Activated CD4-positive, alpha-beta T cell treated with anti-CD3 and anti-CD28 coated beads, Interleukin-2, amount 10 ng/mL, durations not matched to agents 7 days and 5 days (primary cell): ENCODE measurements at regions not wholly inside any gene's neighbourhood (a gene's known extent, or its start where the extent isn't known, plus 50 kb on each side); places are given as distances from the start of the nearest gene placed in this dataset.
A peak's percentile ranks its signal among the peaks of the same experiment; 100 is the strongest.
"Not testable (repeated sequence)": the region's sequence is repeated elsewhere in the genome, so short reads cannot be mapped to it uniquely, and the experiment has no call there.

Source experiments
- CTCF ChIA-PET: fragments of 350-600 bp; sonication (Branson Sonifier 250); formaldehyde crosslinking; loops from one replicate; lab custom pipeline; 2021; ENCODE audit warnings: antibody characterized with exemption; lab: Charles Lee
- POLR2A ChIA-PET: fragments of 350-600 bp; sonication (Branson Sonifier 250); formaldehyde crosslinking; loops from one replicate; lab custom pipeline; 2021; ENCODE audit warnings: antibody characterized with exemption; lab: Charles Lee
- DNase-seq: peaks from one replicate; pipeline ENCODE4 v3.0.0-alpha.2; 2020
- H3K27ac Mint-ChIP-seq: one replicate; pipeline ENCODE4 v1.8.0; 2021; ENCODE audit warnings: mild to moderate bottlenecking, moderate library complexity, mixed read lengths
- H3K27me3 Mint-ChIP-seq: one replicate; pipeline ENCODE4 v1.8.0; 2021; ENCODE audit warnings: mixed read lengths
- H3K36me3 Mint-ChIP-seq: one replicate; pipeline ENCODE4 v1.8.0; 2021; ENCODE audit warnings: low read depth, mixed read lengths
- H3K4me1 Mint-ChIP-seq: one replicate; pipeline ENCODE4 v1.8.0; 2021; ENCODE audit warnings: mixed read lengths
- H3K4me3 Mint-ChIP-seq: one replicate; pipeline ENCODE4 v1.8.0; 2021; ENCODE audit warnings: mild to moderate bottlenecking, moderate library complexity, mixed read lengths
- H3K9me3 Mint-ChIP-seq: one replicate; pipeline ENCODE4 v1.8.0; 2021; ENCODE audit warnings: mixed read lengths

- CTCF ChIA-PET, result no interaction called here
Observed at GRCh38 chr4:85114526-85114925, 148.0 kb upstream of the WDFY3 start.

GRCh38 chr4:85116008-85116407, 149.5 kb upstream of the WDFY3 start:
- POLR2A ChIA-PET, result no interaction called here
- H3K36me3 Mint-ChIP-seq, result no peaks in the 10 kb centered on the region
- no peaks in the 10 kb centered on the region for H3K27me3 Mint-ChIP-seq
- H3K27ac Mint-ChIP-seq, result no peak overlapping the region
- H3K4me3 Mint-ChIP-seq, result no peak overlapping the region
- no peak for DNase-seq
- H3K4me1 Mint-ChIP-seq, result no peaks in the 10 kb centered on the region
- CTCF ChIA-PET, result no interaction called here
- H3K9me3 Mint-ChIP-seq, result peaks cover 2% of the 10 kb centered on the region

More at GRCh38 chr4:85114526-85114925, 148.0 kb upstream of the WDFY3 start:
- peaks cover 2% of the 10 kb centered on the region for H3K9me3 Mint-ChIP-seq
- POLR2A ChIA-PET, result no interaction called here
- H3K4me1 Mint-ChIP-seq, result no peaks in the 10 kb centered on the region
- H3K27me3 Mint-ChIP-seq, result no peaks in the 10 kb centered on the region
- H3K36me3 Mint-ChIP-seq, result no peaks in the 10 kb centered on the region
- no peak for DNase-seq
- no peak overlapping the region for H3K4me3 Mint-ChIP-seq
- H3K27ac Mint-ChIP-seq, result no peak overlapping the region

- H3K4me1 Mint-ChIP-seq, result no peaks in the 10 kb centered on the region
- no peak overlapping the region for H3K4me3 Mint-ChIP-seq
- no peaks in the 10 kb centered on the region for H3K27me3 Mint-ChIP-seq
- H3K9me3 Mint-ChIP-seq, result peaks cover 3% of the 10 kb centered on the region
- CTCF ChIA-PET, result no interaction called here
- DNase-seq, result no peak
- POLR2A ChIA-PET, result no interaction called here
- no peak overlapping the region for H3K27ac Mint-ChIP-seq
- no peaks in the 10 kb centered on the region for H3K36me3 Mint-ChIP-seq
Observed at GRCh38 chr4:85125688-85126087, 159.2 kb upstream of the WDFY3 start.

DNA sequence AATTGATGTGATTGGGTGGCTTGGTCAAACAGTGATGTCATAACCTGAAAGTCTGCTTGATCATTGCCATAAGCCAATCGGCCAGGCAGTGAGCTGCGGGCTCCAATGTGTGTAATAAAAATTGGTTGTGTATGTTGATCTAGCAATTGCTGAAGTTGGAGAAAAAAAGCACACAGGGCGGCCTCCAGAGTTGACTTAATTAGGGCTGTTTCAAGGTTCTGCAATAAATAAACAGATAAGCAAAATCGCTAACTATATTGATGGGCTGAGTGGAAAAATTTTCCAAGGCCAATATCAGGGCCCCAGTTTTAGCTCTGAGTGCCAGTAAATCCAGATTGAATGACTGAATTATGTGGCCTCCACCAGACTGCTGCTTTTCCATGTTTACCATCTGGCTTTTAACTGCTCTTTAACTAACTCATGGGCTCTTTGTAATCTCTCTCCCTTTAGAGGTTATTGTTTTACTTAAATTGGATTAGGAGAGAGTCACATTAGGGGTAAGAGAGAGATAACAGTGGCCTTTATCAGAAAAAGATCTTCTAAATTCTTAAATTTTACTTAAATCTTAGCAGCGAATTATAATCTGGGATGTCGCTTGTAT, 160.6 kb upstream of the WDFY3 start:
- H3K4me3 Mint-ChIP-seq, result no peak overlapping the region
- POLR2A ChIA-PET, result no interaction called here
- CTCF ChIA-PET, result no interaction called here
- peaks cover 6% of the 10 kb centered on the region for H3K9me3 Mint-ChIP-seq
- H3K36me3 Mint-ChIP-seq, result no peaks in the 10 kb centered on the region
- no peaks in the 10 kb centered on the region for H3K27me3 Mint-ChIP-seq
- H3K4me1 Mint-ChIP-seq, result no peaks in the 10 kb centered on the region
- DNase-seq, result no peak
- no peak overlapping the region for H3K27ac Mint-ChIP-seq

DNA sequence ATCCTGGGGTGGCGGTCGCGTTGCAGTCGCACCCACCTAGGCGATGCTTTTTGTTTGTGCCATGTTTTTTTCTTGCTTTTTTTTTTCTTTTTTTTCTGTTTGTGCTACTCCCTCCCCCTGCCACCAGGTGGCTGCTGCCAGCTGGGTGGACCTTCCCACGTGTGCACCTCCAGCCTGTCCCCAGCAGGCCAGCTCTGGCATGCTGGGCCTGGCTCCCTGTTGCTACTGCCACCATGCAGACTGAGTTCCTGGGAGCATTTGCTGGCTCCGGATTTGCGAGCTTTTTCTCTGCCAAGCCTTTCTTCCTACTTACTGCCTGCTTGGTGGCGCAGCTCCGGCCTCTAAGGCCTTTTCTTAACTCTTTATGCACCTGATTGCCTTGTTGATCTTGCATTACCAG, 161.2 kb upstream of the WDFY3 start:
- Mint-ChIP-seq H3K9me3 (peaks cover 6% of the 10 kb centered on the region), H3K4me1 (no peaks in the 10 kb centered on the region), H3K27me3 (no peaks in the 10 kb centered on the region), H3K4me3 (no peak overlapping the region), H3K36me3 (no peaks in the 10 kb centered on the region), H3K27ac (no peak overlapping the region)
- CTCF ChIA-PET, result no interaction called here
- POLR2A ChIA-PET, result no interaction called here
- DNase-seq, result no peak

GRCh38 chr4:85128246-85129204, 162.0 kb upstream of the WDFY3 start:
- Mint-ChIP-seq H3K9me3 (peaks cover 6% of the 10 kb centered on the region), H3K4me1 (no peaks in the 10 kb centered on the region), H3K4me3 (no peak overlapping the region), H3K27me3 (no peaks in the 10 kb centered on the region), H3K36me3 (no peaks in the 10 kb centered on the region), H3K27ac (no peak overlapping the region)
- no peak for DNase-seq
- ChIA-PET POLR2A (no interaction called here), CTCF (no interaction called here)

DNA sequence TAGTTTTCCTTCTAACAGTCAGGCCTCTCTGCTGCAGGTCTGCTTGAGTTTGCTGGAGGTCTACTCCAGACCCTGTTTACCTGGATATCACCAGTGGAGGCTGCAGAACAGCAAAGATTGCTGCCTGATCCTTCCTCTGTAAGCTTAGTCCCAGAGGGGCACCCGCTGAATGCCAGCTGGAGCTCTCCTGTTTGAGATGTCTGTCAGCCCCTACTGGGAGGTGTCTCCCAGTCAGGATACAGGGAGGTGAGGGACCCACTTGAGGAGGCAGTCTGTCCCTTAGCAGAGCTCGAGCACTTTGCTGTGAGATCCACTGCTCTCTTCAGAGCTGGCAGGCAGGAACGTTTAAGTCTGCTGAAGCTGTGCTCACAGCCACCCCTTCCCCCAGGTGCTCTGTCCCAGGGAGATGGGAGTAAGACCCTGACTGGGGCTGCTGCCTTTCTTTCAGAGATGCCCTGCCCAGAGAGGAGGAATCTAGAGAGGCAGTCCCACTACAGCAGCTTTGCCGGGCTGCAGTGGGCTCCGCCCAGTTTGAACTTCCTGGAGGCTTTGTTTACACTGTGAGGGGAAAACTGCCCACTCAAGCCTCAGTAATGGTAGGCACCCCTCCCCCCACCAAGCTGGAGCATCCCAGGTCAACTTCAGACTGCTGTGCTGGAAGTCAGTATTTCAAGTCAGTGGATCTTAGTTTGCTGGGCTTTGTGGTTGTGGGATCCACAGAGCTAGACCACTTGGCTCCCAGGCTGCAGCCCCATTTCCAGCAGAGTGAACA, 163.1 kb upstream of the WDFY3 start:
- POLR2A ChIA-PET, result interaction anchor here (0.6 kb wide), 1 partner anchor 166 kb away, joined by 4 read pairs; no protein-coding TSS in a partner anchor
- H3K27ac Mint-ChIP-seq, H3K9me3 Mint-ChIP-seq, CTCF ChIA-PET, H3K36me3 Mint-ChIP-seq, H3K27me3 Mint-ChIP-seq, H3K4me3 Mint-ChIP-seq, H3K4me1 Mint-ChIP-seq, DNase-seq: not testable (repeated sequence)

- peaks cover 6% of the 10 kb centered on the region for H3K9me3 Mint-ChIP-seq
- POLR2A ChIA-PET, result no interaction called here
- DNase-seq, result no peak
- no peaks in the 10 kb centered on the region for H3K36me3 Mint-ChIP-seq
- no peaks in the 10 kb centered on the region for H3K27me3 Mint-ChIP-seq
- no peaks in the 10 kb centered on the region for H3K4me1 Mint-ChIP-seq
- H3K4me3 Mint-ChIP-seq, result no peak overlapping the region
- no peak overlapping the region for H3K27ac Mint-ChIP-seq
- CTCF ChIA-PET, result no interaction called here
Observed at GRCh38 chr4:85132117-85132516, 165.6 kb upstream of the WDFY3 start.

- Mint-ChIP-seq H3K9me3 (peaks cover 6% of the 10 kb centered on the region), H3K36me3 (no peaks in the 10 kb centered on the region), H3K4me3 (no peak overlapping the region), H3K27me3 (no peaks in the 10 kb centered on the region), H3K27ac (no peak overlapping the region), H3K4me1 (no peaks in the 10 kb centered on the region)
- no peak for DNase-seq
- CTCF ChIA-PET, result no interaction called here
- POLR2A ChIA-PET, result no interaction called here
Observed at GRCh38 chr4:85132570-85132969, 166.1 kb upstream of the WDFY3 start.

DNA sequence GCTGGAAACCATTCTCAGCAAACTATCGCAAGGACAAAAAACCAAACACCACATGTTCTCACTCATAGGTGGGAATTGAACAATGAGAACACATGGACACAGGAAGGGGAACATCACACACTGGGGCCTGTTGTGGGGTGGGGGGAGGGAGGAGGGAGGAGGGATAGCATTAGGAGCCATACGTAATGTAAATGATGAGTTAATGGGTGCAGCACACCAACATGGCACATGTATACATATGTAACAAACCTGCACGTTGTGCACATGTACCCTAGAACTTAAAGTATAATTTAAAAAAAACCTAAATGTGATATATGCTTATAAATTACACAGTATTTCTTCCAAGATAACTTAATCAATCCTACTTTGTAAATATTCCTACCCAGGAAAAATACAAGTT, 173.3 kb upstream of the WDFY3 start:
- POLR2A ChIA-PET, H3K27ac Mint-ChIP-seq, CTCF ChIA-PET, H3K4me1 Mint-ChIP-seq, DNase-seq, H3K9me3 Mint-ChIP-seq, H3K27me3 Mint-ChIP-seq, H3K36me3 Mint-ChIP-seq, H3K4me3 Mint-ChIP-seq: not testable (repeated sequence)

GRCh38 chr4:85142451-85142850, 176.0 kb upstream of the WDFY3 start:
- CTCF ChIA-PET, result no interaction called here
- no peaks in the 10 kb centered on the region for H3K36me3 Mint-ChIP-seq
- no peak overlapping the region for H3K4me3 Mint-ChIP-seq
- H3K4me1 Mint-ChIP-seq, result no peaks in the 10 kb centered on the region
- DNase-seq, result no peak
- no peak overlapping the region for H3K27ac Mint-ChIP-seq
- POLR2A ChIA-PET, result no interaction called here
- no peaks in the 10 kb centered on the region for H3K27me3 Mint-ChIP-seq
- H3K9me3 Mint-ChIP-seq, result no peaks in the 10 kb centered on the region

GRCh38 chr4:85147481-85148076, 181.1 kb upstream of the WDFY3 start:
- H3K4me3 Mint-ChIP-seq, result no peak overlapping the region
- peak; percentile 21 for DNase-seq
- CTCF ChIA-PET, result no interaction called here

DNA sequence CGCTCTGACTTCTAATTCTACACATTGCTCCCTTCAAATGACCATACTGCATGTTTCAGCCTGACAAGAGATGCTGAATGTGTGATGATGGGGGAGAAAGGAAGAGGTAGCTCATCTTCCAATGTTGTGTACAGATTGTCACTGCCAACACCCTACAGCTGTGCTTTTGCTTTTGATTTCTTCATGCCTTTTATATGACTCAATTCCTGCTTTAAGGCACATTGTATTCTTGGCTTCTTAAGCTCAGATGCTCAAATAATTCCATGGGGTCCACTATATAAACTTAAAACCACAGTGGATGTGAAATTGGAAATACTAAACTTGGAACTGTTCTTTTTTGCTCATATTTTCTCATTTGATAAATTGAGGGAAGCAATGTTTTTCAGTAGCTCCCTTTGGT, 183.2 kb upstream of the WDFY3 start:
- DNase-seq, result no peak
- H3K9me3 Mint-ChIP-seq, result no peaks in the 10 kb centered on the region
- H3K27me3 Mint-ChIP-seq, result no peaks in the 10 kb centered on the region
- ChIA-PET CTCF (no interaction called here), POLR2A (no interaction called here)
- H3K27ac Mint-ChIP-seq, result no peak overlapping the region
- H3K4me1 Mint-ChIP-seq, result no peaks in the 10 kb centered on the region
- H3K4me3 Mint-ChIP-seq, result no peak overlapping the region
- H3K36me3 Mint-ChIP-seq, result no peaks in the 10 kb centered on the region

More at GRCh38 chr4:85147481-85148076, 181.1 kb upstream of the WDFY3 start:
- POLR2A ChIA-PET, result no interaction called here
- no peaks in the 10 kb centered on the region for H3K9me3 Mint-ChIP-seq
- no peaks in the 10 kb centered on the region for H3K4me1 Mint-ChIP-seq
- H3K27ac Mint-ChIP-seq, result no peak overlapping the region
- no peaks in the 10 kb centered on the region for H3K27me3 Mint-ChIP-seq
- no peaks in the 10 kb centered on the region for H3K36me3 Mint-ChIP-seq
